ENCODE measurements at regions not wholly inside any gene's neighbourhood (a gene's known extent, or its start where the extent isn't known, plus 50 kb on each side); places are given as distances from the start of the nearest gene placed in this dataset.

DNA sequence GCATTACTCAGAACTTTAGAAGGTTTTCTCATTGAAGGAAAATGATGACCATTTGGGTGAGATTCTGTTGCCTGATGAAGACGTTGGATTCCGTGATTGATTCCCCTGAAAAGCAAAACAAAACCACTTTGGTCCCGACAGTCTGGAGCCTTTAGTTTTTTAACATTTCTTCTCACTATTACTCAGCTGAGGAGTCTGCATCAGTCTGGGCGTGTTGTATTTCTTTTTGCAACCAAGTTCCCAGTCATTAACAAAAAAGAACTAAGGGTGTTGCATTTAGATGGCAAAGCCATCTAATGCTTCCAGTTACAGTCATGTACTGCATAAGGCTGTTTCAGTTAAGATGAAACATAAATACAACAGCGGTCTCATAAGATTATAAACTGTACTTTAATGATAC lies 343.1 kb upstream of the CDH2 start:
- no peak overlapping the region for H3K27ac Mint-ChIP-seq
- no peaks in the 10 kb centered on the region for H3K36me3 ChIP-seq (replicated peaks in 1 of 2; ENCODE audit: control extremely low read depth in 1 of 2, control insufficient read depth in 1 of 2, extremely low read depth in 1 of 2, insufficient read depth in 2 of 2, low read length in 1 of 2)
- intact Hi-C loops (cut with micrococcal nuclease): no loop called here
- no peaks in the 10 kb centered on the region for H4K20me1 ChIP-seq (ENCODE audit: control insufficient read depth, insufficient read depth, low read length, poor library complexity, severe bottlenecking)
- no peaks in the 10 kb centered on the region for H3K79me2 ChIP-seq (ENCODE audit: control insufficient read depth, insufficient read depth, low read length)
- no peak overlapping the region for H3K4me3 Mint-ChIP-seq
- H3K4me1 Mint-ChIP-seq: no peaks in the 10 kb centered on the region
- CTCF ChIA-PET: no interaction called here
- ATAC-seq (ENCODE audit: low read depth) (no peak), DNase-seq (no peak)
- H3K27ac ChIP-seq (ENCODE audit: low read length in 2 of 2): no peak overlapping the region
- H3K4me2 ChIP-seq (replicated peaks; ENCODE audit: low read depth, low read length, poor library complexity, severe bottlenecking): no peak overlapping the region
- peaks cover 0 to 3% (median 0%) of the 10 kb centered on the region in 3 donors for H3K9me3 ChIP-seq (ENCODE audit: control extremely low read depth in 1 of 3, control insufficient read depth in 2 of 3, insufficient read depth in 1 of 3, low read length in 2 of 3)
- no peaks in the 10 kb centered on the region for H3K27me3 Mint-ChIP-seq
- 80% methylated on average over 1 of the region's 5 CpGs for WGBS (ENCODE audit: insufficient coverage)
- no peak overlapping the region for H3K9ac ChIP-seq (ENCODE audit: low read length)
- peaks cover 7% of the 10 kb centered on the region for H3K9me3 Mint-ChIP-seq (ENCODE audit: insufficient read depth)
- TF ChIP-seq EZH2 (IDR thresholded peaks at IDR 0.05; ENCODE audit: borderline replicate concordance, insufficient read depth, low read depth, low read length, poor library complexity, severe bottlenecking): no peak
- TF ChIP-seq, protein P1, sequence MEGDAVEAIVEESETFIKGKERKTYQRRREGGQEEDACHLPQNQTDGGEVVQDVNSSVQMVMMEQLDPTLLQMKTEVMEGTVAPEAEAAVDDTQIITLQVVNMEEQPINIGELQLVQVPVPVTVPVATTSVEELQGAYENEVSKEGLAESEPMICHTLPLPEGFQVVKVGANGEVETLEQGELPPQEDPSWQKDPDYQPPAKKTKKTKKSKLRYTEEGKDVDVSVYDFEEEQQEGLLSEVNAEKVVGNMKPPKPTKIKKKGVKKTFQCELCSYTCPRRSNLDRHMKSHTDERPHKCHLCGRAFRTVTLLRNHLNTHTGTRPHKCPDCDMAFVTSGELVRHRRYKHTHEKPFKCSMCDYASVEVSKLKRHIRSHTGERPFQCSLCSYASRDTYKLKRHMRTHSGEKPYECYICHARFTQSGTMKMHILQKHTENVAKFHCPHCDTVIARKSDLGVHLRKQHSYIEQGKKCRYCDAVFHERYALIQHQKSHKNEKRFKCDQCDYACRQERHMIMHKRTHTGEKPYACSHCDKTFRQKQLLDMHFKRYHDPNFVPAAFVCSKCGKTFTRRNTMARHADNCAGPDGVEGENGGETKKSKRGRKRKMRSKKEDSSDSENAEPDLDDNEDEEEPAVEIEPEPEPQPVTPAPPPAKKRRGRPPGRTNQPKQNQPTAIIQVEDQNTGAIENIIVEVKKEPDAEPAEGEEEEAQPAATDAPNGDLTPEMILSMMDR (IDR thresholded peaks at IDR 0.05): no peak
- POLR2A ChIA-PET: no interaction called here
- H2AFZ ChIP-seq (ENCODE audit: insufficient read depth, low read depth, low read length, poor library complexity, severe bottlenecking): no peak overlapping the region
- H3K27me3 ChIP-seq (replicated peaks in 1 of 4; ENCODE audit: control extremely low read depth in 1 of 4, control insufficient read depth in 3 of 4, insufficient read depth in 4 of 4, low read length in 3 of 4): no peaks in the 10 kb centered on the region
- H3K4me1 ChIP-seq (ENCODE audit: control insufficient read depth in 2 of 2, insufficient read depth in 2 of 2, low read length in 2 of 2): no peaks in the 10 kb centered on the region
- H3K4me3 ChIP-seq (ENCODE audit: control extremely low read depth in 1 of 5, extremely low read depth in 1 of 5, insufficient read depth in 1 of 5, low read depth in 2 of 5, low read length in 4 of 5): no peak overlapping the region

DNA sequence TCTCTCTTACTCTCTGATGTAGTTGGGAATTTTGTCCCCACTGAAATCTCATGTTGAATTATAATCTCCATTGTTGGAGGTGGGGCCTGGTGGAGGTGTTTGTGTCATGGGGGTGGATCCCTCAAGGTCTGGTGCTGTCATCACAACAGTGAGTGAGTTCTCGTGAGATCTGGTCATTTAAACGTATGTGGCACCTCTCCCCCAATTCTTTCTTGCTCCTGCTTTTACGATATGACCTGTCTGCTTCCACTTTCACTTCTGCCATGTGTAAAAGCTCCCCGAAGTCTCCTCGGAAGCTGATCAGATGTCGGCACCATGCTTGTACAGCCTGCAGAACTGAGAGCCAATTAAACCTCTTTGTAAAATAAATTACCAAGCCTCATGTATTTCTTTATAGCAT lies 337.8 kb upstream of the CDH2 start:
- Mint-ChIP-seq H3K4me3 (no peak overlapping the region), H3K27me3 (no peaks in the 10 kb centered on the region), H3K9me3 (ENCODE audit: insufficient read depth) (peaks cover 13% of the 10 kb centered on the region), H3K27ac (no peak overlapping the region), H3K4me1 (no peaks in the 10 kb centered on the region)
- Histone ChIP-seq H3K27ac (ENCODE audit: low read length in 2 of 2) (no peak overlapping the region), H3K36me3 (replicated peaks in 1 of 2; ENCODE audit: control extremely low read depth in 1 of 2, control insufficient read depth in 1 of 2, extremely low read depth in 1 of 2, insufficient read depth in 2 of 2, low read length in 1 of 2) (no peaks in the 10 kb centered on the region), H3K79me2 (ENCODE audit: control insufficient read depth, insufficient read depth, low read length) (no peaks in the 10 kb centered on the region), H2AFZ (ENCODE audit: insufficient read depth, low read depth, low read length, poor library complexity, severe bottlenecking) (no peak overlapping the region), H4K20me1 (ENCODE audit: control insufficient read depth, insufficient read depth, low read length, poor library complexity, severe bottlenecking) (no peaks in the 10 kb centered on the region), H3K4me1 (ENCODE audit: control insufficient read depth in 2 of 2, insufficient read depth in 2 of 2, low read length in 2 of 2) (no peaks in the 10 kb centered on the region), H3K9me3 (ENCODE audit: control extremely low read depth in 1 of 3, control insufficient read depth in 2 of 3, insufficient read depth in 1 of 3, low read length in 2 of 3) (no peaks in the 10 kb centered on the region), H3K9ac (ENCODE audit: low read length) (no peak overlapping the region), H3K4me2 (replicated peaks; ENCODE audit: low read depth, low read length, poor library complexity, severe bottlenecking) (no peak overlapping the region), H3K4me3 (ENCODE audit: control extremely low read depth in 1 of 5, extremely low read depth in 1 of 5, insufficient read depth in 1 of 5, low read depth in 2 of 5, low read length in 4 of 5) (no peak overlapping the region), H3K27me3 (replicated peaks in 1 of 4; ENCODE audit: control extremely low read depth in 1 of 4, control insufficient read depth in 3 of 4, insufficient read depth in 4 of 4, low read length in 3 of 4) (no peaks in the 10 kb centered on the region)
- POLR2A ChIA-PET: no interaction called here
- CTCF ChIA-PET: no interaction called here
- DNase-seq (no peak), ATAC-seq (ENCODE audit: low read depth) (no peak)
- intact Hi-C loops (cut with micrococcal nuclease): no loop called here
- WGBS (ENCODE audit: insufficient coverage): 87% methylated on average over 6 of the region's 6 CpGs
- no peak for TF ChIP-seq EZH2 (IDR thresholded peaks at IDR 0.05; ENCODE audit: borderline replicate concordance, insufficient read depth, low read depth, low read length, poor library complexity, severe bottlenecking)
- TF ChIP-seq, protein P1 (IDR thresholded peaks at IDR 0.05): no peak

Data from B cell (primary cell).